Kidney glomerular epithelial cell (primary cell): ENCODE measurements at regions not wholly inside any gene's neighbourhood (a gene's known extent, or its start where the extent isn't known, plus 50 kb on each side); places are given as distances from the start of the nearest gene placed in this dataset.
"Not testable (repeated sequence)": the region's sequence is repeated elsewhere in the genome, so short reads cannot be mapped to it uniquely, and the experiment has no call there.

Experiments used
- DNase-seq: peaks from one replicate; lab custom pipeline; 2025; lab: John Stamatoyannopoulos, UW

GRCh38 chr13:87736849-87737385 lies 65.7 kb downstream of the SLITRK5 start:
- no peak for DNase-seq

GRCh38 chr13:87754097-87754496 lies 82.9 kb downstream of the SLITRK5 start:
- no peak for DNase-seq

- DNase-seq: no peak
These were observed 98.3 kb downstream of the SLITRK5 start for GRCh38 chr13:87769445-87769844.

GRCh38 chr13:87777387-87777786 lies 106.2 kb downstream of the SLITRK5 start:
- DNase-seq: no peak

- no peak for DNase-seq
These were observed 107.0 kb downstream of the SLITRK5 start for GRCh38 chr13:87778128-87778527.

- no peak for DNase-seq
These were observed 108.3 kb downstream of the SLITRK5 start for GRCh38 chr13:87779426-87779825.

- DNase-seq: no peak
These were observed 112.2 kb downstream of the SLITRK5 start for GRCh38 chr13:87783366-87783765.

- DNase-seq: no peak
These were observed 117.2 kb downstream of the SLITRK5 start for GRCh38 chr13:87788363-87788762.

- no peak for DNase-seq
These were observed 121.7 kb downstream of the SLITRK5 start for GRCh38 chr13:87792878-87793277.

GRCh38 chr13:87798536-87798935 lies 127.4 kb downstream of the SLITRK5 start:
- no peak for DNase-seq

GRCh38 chr13:87810391-87810801 lies 139.2 kb downstream of the SLITRK5 start:
- DNase-seq: no peak

GRCh38 chr13:87810920-87811344 lies 139.8 kb downstream of the SLITRK5 start:
- DNase-seq: no peak

GRCh38 chr13:87814403-87814802 lies 143.2 kb downstream of the SLITRK5 start:
- DNase-seq: no peak

GRCh38 chr13:87820241-87820640 lies 149.1 kb downstream of the SLITRK5 start:
- no peak for DNase-seq

GRCh38 chr13:87821512-87821911 lies 150.3 kb downstream of the SLITRK5 start:
- DNase-seq: no peak

GRCh38 chr13:87826301-87826700 lies 155.1 kb downstream of the SLITRK5 start:
- DNase-seq: not testable (repeated sequence)

- peak; percentile 41 for DNase-seq
These were observed 156.3 kb downstream of the SLITRK5 start for GRCh38 chr13:87827479-87827878.

- no peak for DNase-seq
These were observed 166.4 kb downstream of the SLITRK5 start for GRCh38 chr13:87837522-87837921.

- DNase-seq: no peak
These were observed 166.8 kb downstream of the SLITRK5 start for GRCh38 chr13:87837946-87838345.

- DNase-seq: no peak
These were observed 180.2 kb downstream of the SLITRK5 start for GRCh38 chr13:87851410-87851809.

GRCh38 chr13:87855553-87855952 lies 184.4 kb downstream of the SLITRK5 start:
- DNase-seq: no peak

GRCh38 chr13:87859261-87859660 lies 188.1 kb downstream of the SLITRK5 start:
- DNase-seq: no peak

- no peak for DNase-seq
These were observed 196.3 kb downstream of the SLITRK5 start for GRCh38 chr13:87867426-87867825.

GRCh38 chr13:87868731-87869130 lies 197.6 kb downstream of the SLITRK5 start:
- no peak for DNase-seq

GRCh38 chr13:87872813-87873212 lies 201.6 kb downstream of the SLITRK5 start:
- DNase-seq: no peak
